OCI-LY3 (cell line): ENCODE measurements at regions not wholly inside any gene's neighbourhood (a gene's known extent, or its start where the extent isn't known, plus 50 kb on each side); places are given as distances from the start of the nearest gene placed in this dataset.

Source experiments
- CTCF ChIP-seq: fragments of 200-600, 300-600 bp; sonication (generic); IDR thresholded peaks from 2 replicates; pipeline ENCODE4 v1.5.1; 2014; ENCODE audit warnings: antibody characterized with exemption, low read length, low read depth
- EZH2phosphoT487 ChIP-seq: fragments of 200-600 bp; shearing (Covaris generic); IDR thresholded peaks from 2 replicates; pipeline ENCODE4 v1.6.1; 2018; ENCODE audit warnings: antibody characterized with exemption, mixed run types, low read depth

GRCh38 chr6:141401851-141402250, 730.9 kb upstream of the GJE1 start:
- TF ChIP-seq CTCF, result no peak
- no peak for TF ChIP-seq EZH2phosphoT487
